HG02870 (cell line): ENCODE measurements at regions not wholly inside any gene's neighbourhood (a gene's known extent, or its start where the extent isn't known, plus 50 kb on each side); places are given as distances from the start of the nearest gene placed in this dataset.
"Not testable (repeated sequence)": the region's sequence is repeated elsewhere in the genome, so short reads cannot be mapped to it uniquely, and the experiment has no call there.

ENCODE experiments used
- ATAC-seq: cut with Tn5 transposase; IDR thresholded peaks from one replicate; pipeline ENCODE4 v1.9.1; 2021; ENCODE audit warnings: mild to moderate bottlenecking, moderate library complexity; ENCODE audit not compliant: unreplicated experiment

DNA sequence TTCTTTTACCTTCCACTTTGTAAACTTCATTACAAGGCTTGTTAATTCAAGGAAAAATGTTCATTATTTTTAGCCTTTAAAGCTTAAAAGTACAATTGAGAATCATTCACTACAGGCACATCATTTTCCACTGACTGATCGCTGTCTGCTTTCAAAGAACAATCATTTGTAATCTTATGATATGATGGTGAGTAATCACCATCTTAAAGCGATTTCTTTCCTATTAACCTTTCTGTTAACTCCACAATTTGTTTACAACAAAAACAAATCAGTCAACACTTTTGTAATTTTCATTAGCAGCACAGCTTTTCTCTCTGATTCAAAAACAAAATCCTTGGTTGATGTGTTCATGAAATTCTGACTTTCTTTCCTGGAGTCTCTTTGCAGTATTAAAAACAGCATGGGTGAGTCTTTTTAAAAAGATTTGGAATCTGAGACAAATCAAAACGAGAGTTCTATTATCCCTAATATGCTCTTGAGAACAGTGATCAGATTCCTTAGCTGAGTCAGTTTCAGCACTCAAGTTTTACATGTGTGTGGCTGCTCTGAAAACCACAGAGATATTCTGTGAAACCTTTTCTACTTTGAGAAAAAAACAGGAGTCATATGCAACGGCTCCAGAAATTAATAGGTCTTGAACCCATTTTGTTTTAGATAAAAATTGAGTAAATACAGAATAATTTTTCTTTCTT is 145.8 kb upstream of the TMPRSS15 start:
- no peak for ATAC-seq

- no peak for ATAC-seq
Measured at GRCh38 chr21:18550361-18550760, 146.8 kb upstream of the TMPRSS15 start.

- ATAC-seq: no peak
Measured at GRCh38 chr21:18553786-18554185, 150.2 kb upstream of the TMPRSS15 start.

DNA sequence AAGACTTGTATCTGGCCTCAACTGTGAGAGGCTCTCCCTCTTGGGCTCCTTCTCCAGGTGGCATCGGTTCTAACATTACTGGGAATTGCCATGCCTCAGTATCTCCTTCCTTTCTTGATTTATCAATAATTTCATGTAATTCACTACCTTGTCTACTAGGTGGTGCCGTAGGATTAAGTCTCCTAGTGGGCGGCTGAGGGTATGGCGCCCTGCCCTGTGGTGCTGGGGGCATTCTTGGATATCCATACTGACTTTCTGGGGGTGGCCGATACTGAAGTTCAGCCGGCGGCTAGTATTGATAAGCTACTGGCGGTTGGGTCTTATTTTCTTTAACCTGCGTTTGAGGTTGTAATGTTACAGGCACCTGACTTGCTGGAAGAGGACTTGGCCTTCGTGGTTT is 164.2 kb upstream of the TMPRSS15 start:
- ATAC-seq: not testable (repeated sequence)

DNA sequence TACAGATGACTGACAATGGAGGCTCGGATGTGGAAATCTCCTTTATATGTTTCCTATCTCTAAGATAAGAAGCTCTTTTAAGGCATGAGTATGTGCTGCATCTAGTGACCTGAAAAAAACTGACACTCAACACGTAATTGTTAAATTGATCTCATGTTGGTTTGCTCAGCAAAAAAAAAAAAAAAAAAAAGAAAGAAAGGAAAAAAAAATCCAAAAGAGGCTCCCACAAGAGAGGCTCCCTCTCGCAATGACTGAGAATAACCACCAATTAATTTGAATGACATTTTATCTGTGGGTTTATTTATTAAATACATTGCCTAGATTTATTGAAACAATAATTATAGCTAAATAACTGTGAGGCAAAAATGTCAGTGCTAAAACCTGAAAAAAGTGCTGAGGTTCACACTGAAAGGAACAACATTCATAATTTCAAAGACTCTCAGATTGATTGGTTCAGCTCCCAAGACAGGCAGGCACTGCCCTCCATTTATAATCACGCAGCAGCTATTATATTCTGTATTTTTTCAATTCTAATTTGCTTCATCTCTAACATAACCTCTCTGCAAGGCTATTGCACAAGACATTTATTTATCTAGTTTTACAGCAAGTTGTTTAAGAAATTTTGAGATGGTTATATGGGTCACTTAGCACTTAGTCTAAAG is 184.5 kb upstream of the TMPRSS15 start:
- ATAC-seq: no peak

GRCh38 chr21:18601146-18601545 is 197.6 kb upstream of the TMPRSS15 start:
- ATAC-seq: no peak

DNA sequence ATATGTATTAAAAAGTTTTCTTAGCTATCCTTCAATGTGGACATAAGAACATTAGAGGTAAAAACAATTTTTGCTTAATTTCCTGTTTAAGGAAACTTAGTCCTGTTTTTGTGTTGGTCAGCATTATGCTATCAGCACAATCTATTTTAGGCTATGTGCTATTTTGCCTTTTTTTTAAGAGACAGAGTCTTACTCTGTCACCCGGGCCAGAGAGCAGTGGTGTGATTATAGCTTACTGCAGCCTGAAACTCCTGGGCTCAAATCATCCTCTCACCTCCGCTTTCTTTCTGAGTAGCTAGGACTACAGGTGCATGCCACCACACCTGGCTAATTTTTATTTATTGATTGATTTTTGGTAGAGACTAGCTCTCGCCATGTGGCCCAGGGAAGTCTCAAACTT is 199.1 kb upstream of the TMPRSS15 start:
- no peak for ATAC-seq

DNA sequence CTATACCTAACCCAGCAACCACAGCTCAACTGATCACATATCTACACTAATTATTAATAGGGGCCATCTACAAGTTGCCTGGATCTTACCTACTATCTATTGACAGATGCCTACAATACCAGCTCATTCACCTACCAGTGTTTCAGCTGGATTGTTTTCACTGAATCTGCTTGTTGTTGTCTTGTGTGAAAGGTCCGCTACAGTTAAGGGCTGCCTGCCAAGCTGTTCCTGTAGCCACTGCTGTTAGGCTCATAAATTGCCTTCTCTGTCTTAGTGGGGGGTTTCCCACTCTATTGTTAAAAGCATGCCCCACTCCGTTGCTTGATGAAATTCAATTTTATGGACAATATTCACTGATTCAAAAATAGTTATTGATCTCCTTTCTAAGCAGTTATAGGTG is 199.7 kb upstream of the TMPRSS15 start:
- ATAC-seq: no peak

DNA sequence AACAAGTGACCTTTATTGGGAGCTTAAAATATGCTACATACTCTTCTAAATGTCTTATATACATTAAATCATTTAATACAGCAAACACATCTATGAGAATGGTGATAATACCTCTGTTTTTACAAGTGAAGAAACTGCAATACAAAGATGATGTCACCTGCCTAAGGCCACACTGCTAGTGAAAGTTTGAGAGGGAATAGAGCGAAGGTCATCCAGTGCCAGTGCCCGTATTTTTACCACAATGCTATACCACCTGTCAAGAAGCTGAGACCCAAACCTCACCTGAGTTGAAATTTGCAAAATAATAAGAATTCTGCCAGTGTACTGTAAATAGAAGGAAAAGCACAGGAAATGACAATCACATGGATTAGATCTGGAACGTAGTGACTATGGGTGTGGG is 200.4 kb upstream of the TMPRSS15 start:
- ATAC-seq: no peak

GRCh38 chr21:18608226-18608625 is 204.6 kb upstream of the TMPRSS15 start:
- ATAC-seq: no peak

GRCh38 chr21:18614303-18614702 is 210.7 kb upstream of the TMPRSS15 start:
- no peak for ATAC-seq

DNA sequence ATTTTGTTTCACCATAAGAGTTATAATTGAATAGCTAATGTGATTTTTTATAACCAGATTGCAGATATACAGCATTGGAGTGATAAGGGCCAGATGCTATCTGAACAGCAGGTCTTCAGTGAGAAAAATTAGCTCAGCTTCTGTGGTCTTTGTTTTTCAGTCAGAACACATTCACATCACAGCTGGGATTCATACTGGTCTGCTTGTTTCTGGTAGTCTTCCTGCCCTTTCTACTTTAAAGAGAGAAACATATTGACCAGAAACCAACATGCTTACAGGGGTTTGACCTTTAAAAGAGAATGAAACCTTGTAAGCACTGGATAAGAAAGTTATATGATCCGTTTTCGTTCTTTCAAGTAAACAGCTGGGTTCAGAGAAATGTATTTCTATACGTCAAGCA is 213.7 kb upstream of the TMPRSS15 start:
- no peak for ATAC-seq

DNA sequence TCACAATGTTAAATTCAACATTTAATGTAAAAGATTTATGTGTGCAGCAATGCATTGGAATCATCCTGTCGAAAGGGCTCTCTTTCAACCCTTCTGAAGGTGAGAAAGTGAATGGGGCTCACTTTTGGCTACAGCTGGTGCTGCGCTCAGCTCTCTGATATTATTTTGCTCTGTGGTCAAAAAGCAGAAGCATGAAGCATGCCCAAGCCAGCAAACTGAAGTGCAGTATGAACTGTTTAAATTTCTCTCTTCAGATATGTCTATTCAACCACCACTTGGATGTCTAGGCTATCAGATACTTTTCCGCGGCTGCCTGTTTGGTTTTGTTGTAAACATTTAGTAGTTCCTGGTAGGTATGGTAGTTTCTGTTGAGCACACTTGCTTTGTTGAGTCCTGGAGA is 216.9 kb upstream of the TMPRSS15 start:
- no peak for ATAC-seq

- no peak for ATAC-seq
Measured at GRCh38 chr21:18622383-18622782, 218.8 kb upstream of the TMPRSS15 start.

- ATAC-seq: no peak
Measured at GRCh38 chr21:18630446-18630845, 226.9 kb upstream of the TMPRSS15 start.

GRCh38 chr21:18636897-18637296 is 233.3 kb upstream of the TMPRSS15 start:
- ATAC-seq: no peak

GRCh38 chr21:18646116-18646515 is 242.5 kb upstream of the TMPRSS15 start:
- no peak for ATAC-seq

- no peak for ATAC-seq
Measured at GRCh38 chr21:18655931-18656330, 252.3 kb upstream of the TMPRSS15 start.

- ATAC-seq: no peak
Measured at GRCh38 chr21:18661842-18662241, 258.3 kb upstream of the TMPRSS15 start.

- no peak for ATAC-seq
Measured at GRCh38 chr21:18663663-18664062, 260.1 kb upstream of the TMPRSS15 start.

DNA sequence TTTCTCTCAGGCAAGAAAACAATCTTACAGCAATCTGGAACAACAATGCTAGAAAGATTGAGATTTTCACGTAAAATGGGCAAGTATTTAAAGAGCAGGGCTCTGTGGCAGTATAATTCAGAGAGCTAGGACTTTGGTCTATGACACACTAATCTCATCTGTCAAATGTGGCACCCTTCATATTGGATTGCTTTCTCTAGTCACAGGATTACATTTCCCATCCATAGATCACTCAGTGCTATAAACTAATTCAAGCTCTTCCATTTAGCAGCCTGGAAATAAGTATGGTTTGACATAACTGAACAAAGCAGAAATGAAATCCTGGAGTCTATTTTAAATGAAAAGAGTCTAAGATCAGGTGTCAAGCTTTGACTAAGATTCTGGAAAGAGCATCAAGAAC is 263.1 kb upstream of the TMPRSS15 start:
- no peak for ATAC-seq

GRCh38 chr21:18673789-18674188 is 270.2 kb upstream of the TMPRSS15 start:
- no peak for ATAC-seq

- ATAC-seq: no peak
Measured at GRCh38 chr21:18677632-18678031, 274.0 kb upstream of the TMPRSS15 start.
